K562 (cell line): ENCODE measurements at regions not wholly inside any gene's neighbourhood (a gene's known extent, or its start where the extent isn't known, plus 50 kb on each side); places are given as distances from the start of the nearest gene placed in this dataset.
"Not testable (repeated sequence)": the region's sequence is repeated elsewhere in the genome, so short reads cannot be mapped to it uniquely, and the experiment has no call there.

ENCODE experiments used
- ATAC-seq: fragments of 200-7000 bp; cut with Tn5 transposase; 3 replicates; pipeline ENCODE4 v1.9.1; 2020; ENCODE audit warnings: moderate library complexity
- BruUV-seq: library from RNA; stranded (reverse); fragments of 400-500 nt; replicated peaks from 2 replicates; lab custom pipeline; 2021; lab: Mats Ljungman, UMichigan
- CTCF ChIA-PET: fragments of 300-600 bp; formaldehyde crosslinking; extraction: SDS; loops from one replicate; lab custom pipeline; 2021; ENCODE audit warnings: low intra/inter-chr PET ratio; lab: Yijun Ruan, JAX
- POLR2A ChIA-PET: fragments of 300-600, 350-650 bp; sonication (Branson Sonifier 250); formaldehyde crosslinking; extraction: SDS; loops from one replicate; lab custom pipeline; 2021; ENCODE audit warnings: antibody characterized with exemption, inconsistent platforms; lab: Yijun Ruan, JAX
- DNase-seq, 4 experiments: peaks; one replicate each; pipeline versions ENCODE4 v3.0.0 to v3.0.0-alpha.2; 2011 to 2018; ENCODE audit warnings: low spot score in 3 of 4, mixed read lengths in 3 of 4; ENCODE audit errors: extremely low read depth in 1 of 4
- FAIRE-seq: peaks from 2 replicates; lab custom pipeline; 2011; peaks lifted over from hg19 to GRCh38; lab: Jason Lieb, UNC
- H2AFZ ChIP-seq: 2 replicates; pipeline ENCODE4 v1.6.0; 2011; ENCODE audit warnings: low read depth, low read length, control low read depth, inconsistent platforms
- H3K27ac ChIP-seq: fragments of 200-600 bp; 3 replicates; pipeline ENCODE4 v1.8.0; 2011; ENCODE audit warnings: low read depth, mild to moderate bottlenecking, control low read depth, inconsistent platforms, low read length, moderate library complexity, mixed read lengths; ENCODE audit errors: extremely low read depth
- H3K27me3 ChIP-seq, 2 experiments: fragments of 300-600 bp in 1 of 2; 2 replicates in 1 of 2; 3 replicates in 1 of 2; pipeline versions ENCODE4 v1.6.0 to v1.8.0; 2011; ENCODE audit warnings: inconsistent platforms in 2 of 2, low read length in 2 of 2, mild to moderate bottlenecking in 1 of 2, mixed read lengths in 1 of 2, moderate library complexity in 1 of 2; ENCODE audit not compliant: control insufficient read depth in 2 of 2, insufficient read depth in 2 of 2
- H3K36me3 ChIP-seq: fragments of 300-600 bp; 3 replicates; pipeline ENCODE4 v1.8.0; 2011; ENCODE audit warnings: mild to moderate bottlenecking, low read length, inconsistent platforms; ENCODE audit not compliant: control insufficient read depth, insufficient read depth
- H3K4me1 ChIP-seq, 2 experiments: fragments of 200-600 bp in 1 of 2; replicated peaks in 1 of 2; 2 replicates in 1 of 2; 3 replicates in 1 of 2; pipeline versions ENCODE4 v1.5.1 to v1.8.0; 2011; ENCODE audit warnings: inconsistent platforms in 2 of 2, low read length in 2 of 2, mild to moderate bottlenecking in 1 of 2, mixed read lengths in 1 of 2, moderate library complexity in 1 of 2; ENCODE audit not compliant: control insufficient read depth in 2 of 2, insufficient read depth in 2 of 2
- H3K4me2 ChIP-seq: 2 replicates; pipeline ENCODE4 v1.6.1; 2011; ENCODE audit warnings: low read length, control low read depth, inconsistent platforms, mixed read lengths; ENCODE audit not compliant: insufficient read depth
- H3K4me3 ChIP-seq: fragments of 200-600 bp; sonication (generic), shearing (Covaris generic); 2 replicates; pipeline ENCODE4 v1.5.1; 2016; ENCODE audit warnings: control low read depth, inconsistent platforms
- H3K79me2 ChIP-seq: fragments of 200-600 bp; 3 replicates; pipeline ENCODE4 v1.8.0; 2011; ENCODE audit warnings: low read length, inconsistent platforms; ENCODE audit not compliant: control insufficient read depth, insufficient read depth
- H3K9ac ChIP-seq, 2 experiments: 2 replicates each; pipeline versions ENCODE4 v1.6.0 to v1.6.1; 2011; ENCODE audit warnings: low read depth in 2 of 2, low read length in 2 of 2, control low read depth in 1 of 2, inconsistent platforms in 1 of 2, mild to moderate bottlenecking in 1 of 2, mixed read lengths in 1 of 2; ENCODE audit not compliant: insufficient read depth in 1 of 2
- H3K9me1 ChIP-seq: one replicate; pipeline ENCODE4 v1.6.0; 2011; ENCODE audit warnings: inconsistent platforms, mild to moderate bottlenecking, low read length, moderate library complexity; ENCODE audit not compliant: control insufficient read depth, insufficient read depth
- H3K9me3 ChIP-seq: replicated peaks from 2 replicates; pipeline ENCODE4 v1.5.1; 2011; ENCODE audit warnings: low read depth, low read length, inconsistent platforms; ENCODE audit not compliant: control insufficient read depth, insufficient read depth
- H4K20me1 ChIP-seq: replicated peaks from 2 replicates; pipeline ENCODE4 v1.6.1; 2011; ENCODE audit warnings: low read length, inconsistent platforms, mixed read lengths; ENCODE audit not compliant: control insufficient read depth, insufficient read depth
- DACH1 ChIP-seq: fragments of 450-650 bp; IDR thresholded peaks from 2 replicates; pipeline ENCODE4 v1.6.1; 2018; ENCODE audit not compliant: partially characterized antibody
- MECOM ChIP-seq: fragments of 250-450 bp; sonication (Bioruptor Pico); IDR thresholded peaks from 2 replicates; pipeline ENCODE4 v1.8.0; 2022; ENCODE audit warnings: inconsistent platforms
- NCOA2 ChIP-seq, 2 experiments: fragments of 450-650 bp; IDR thresholded peaks; 2 replicates each; pipeline ENCODE4 v1.6.1; 2018; ENCODE audit warnings: mild to moderate bottlenecking in 2 of 2, moderate library complexity in 1 of 2; ENCODE audit not compliant: partially characterized antibody in 2 of 2
- TGIF2 ChIP-seq: sonication (generic); formaldehyde crosslinking; IDR thresholded peaks from 2 replicates; pipeline ENCODE4 v1.8.1; 2022; ENCODE audit warnings: mild to moderate bottlenecking, missing genetic modification reagents, moderate library complexity
- ZNF512 ChIP-seq: IDR thresholded peaks from 2 replicates; pipeline ENCODE4 v1.6.1; 2016; ENCODE audit warnings: missing genetic modification characterization, missing compliant biosample characterization
- WGBS: fragments of 100-300 bp; shearing (Covaris generic); methylation state at CpG from one replicate; pipeline ENCODE4 v1.1.6; 2016; ENCODE audit warnings: low coverage, mixed read lengths; ENCODE audit not compliant: insufficient coverage; ENCODE audit errors: missing lambda C conversion rate; 5-methylcytosine and 5-hydroxymethylcytosine counted together
- in situ Hi-C: fragments of 300-500 bp; cut with MboI; formaldehyde crosslinking; loops from 4 replicates; pipeline ENCODE4 v1.15.0; 2018; ENCODE audit warnings: inconsistent platforms, mixed read lengths
- intact Hi-C: fragments of 100-400 bp; cut with micrococcal nuclease; formaldehyde crosslinking; loops from 2 replicates; pipeline ENCODE4 v1.14.2; 2022

DNA sequence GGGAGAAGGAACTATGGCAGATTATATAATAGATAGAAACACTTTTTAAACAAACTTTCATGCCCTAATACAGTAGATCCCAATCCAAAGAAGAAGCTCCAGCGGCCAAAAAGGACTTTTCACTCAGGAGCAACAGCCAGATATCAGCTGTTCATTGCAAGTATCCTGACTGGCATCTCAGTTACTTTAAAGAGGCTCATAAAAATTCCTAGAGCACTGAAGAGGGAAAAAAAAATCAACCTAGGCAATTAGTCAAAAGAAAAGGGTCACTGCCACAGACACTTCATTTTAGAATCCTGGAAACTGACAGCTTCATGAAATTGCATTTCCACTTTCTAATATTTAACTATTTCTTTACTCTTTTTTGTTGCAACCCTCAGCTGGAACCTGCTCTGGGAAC is 170.6 kb upstream of the SOX6 start:
- WGBS = 33% methylated on average over 1 of the region's 1 CpG
- no peaks in the 10 kb centered on the region for H3K36me3 ChIP-seq
- no peaks in the 10 kb centered on the region for H3K9me3 ChIP-seq
- TF ChIP-seq ZNF512 (tag) = no peak
- no peak for TF ChIP-seq DACH1
- TF ChIP-seq NCOA2 (IDR thresholded peaks at IDR 0.05; ENCODE audit: partially characterized antibody in 2 of 2) = no peak
- TF ChIP-seq TGIF2 (CRISPR knock-in tag) = no peak
- no peak for TF ChIP-seq MECOM (CRISPR knock-in tag)
- BruUV-seq = no TSS peak
- no peak overlapping the region for H3K9ac ChIP-seq
- no peaks in the 10 kb centered on the region for H3K9me1 ChIP-seq
- POLR2A ChIA-PET = interaction anchor here (1.5 kb wide), 1 partner anchor 10 kb away, joined by 5 read pairs; no protein-coding TSS in a partner anchor
- no peaks in the 10 kb centered on the region for H3K27me3 ChIP-seq
- in situ Hi-C loops = no loop called here
- no peak overlapping the region for H3K4me2 ChIP-seq
- no peak overlapping the region for H3K4me3 ChIP-seq
- no peak overlapping the region for H3K27ac ChIP-seq
- CTCF ChIA-PET = no interaction called here
- no peaks in the 10 kb centered on the region for H4K20me1 ChIP-seq
- no peak for DNase-seq
- FAIRE-seq = no peak
- H3K79me2 ChIP-seq = no peaks in the 10 kb centered on the region
- intact Hi-C loops = no loop called here
- no peak for ATAC-seq
- no peaks in the 10 kb centered on the region for H3K4me1 ChIP-seq
- no peak overlapping the region for H2AFZ ChIP-seq

DNA sequence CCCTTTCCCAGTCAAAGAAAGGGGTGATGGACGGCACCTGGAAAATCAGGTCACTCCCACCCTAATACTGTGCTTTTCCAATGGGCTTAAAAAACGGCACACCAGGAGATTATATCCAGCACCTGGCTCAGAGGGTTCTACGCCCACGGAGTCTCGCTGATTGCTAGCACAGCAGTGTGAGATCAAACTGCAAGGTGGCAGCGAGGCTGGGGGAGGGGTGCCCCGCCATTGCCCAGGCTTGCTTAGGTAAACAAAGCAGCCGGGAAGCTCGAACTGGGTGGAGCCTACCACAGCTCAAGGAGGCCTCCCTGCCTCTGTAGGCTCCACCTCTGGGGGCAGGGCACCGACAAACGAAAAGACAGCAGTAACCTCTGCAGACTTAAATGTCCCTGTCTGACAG is 164.4 kb upstream of the SOX6 start:
- not testable (repeated sequence) for H4K20me1 ChIP-seq

More for the DNA sequence above, 164.4 kb upstream of the SOX6 start:
- H3K9me3 ChIP-seq, H3K27ac ChIP-seq, H3K9ac ChIP-seq, H3K79me2 ChIP-seq, H3K4me1 ChIP-seq, POLR2A ChIA-PET, ATAC-seq, intact Hi-C loops, DNase-seq, CTCF ChIA-PET, H3K36me3 ChIP-seq, H3K4me3 ChIP-seq, H3K9me1 ChIP-seq, H3K27me3 ChIP-seq, FAIRE-seq, in situ Hi-C loops, H3K4me2 ChIP-seq, H2AFZ ChIP-seq, BruUV-seq: not testable (repeated sequence)
- 58% methylated on average over 10 of the region's 11 CpGs for WGBS
